VCaP (cell line): ENCODE measurements at regions not wholly inside any gene's neighbourhood (a gene's known extent, or its start where the extent isn't known, plus 50 kb on each side); places are given as distances from the start of the nearest gene placed in this dataset.

ENCODE experiments used
- H3K27ac ChIP-seq: fragments of 450-650 bp; 2 replicates; pipeline ENCODE4 v1.5.1; 2017
- CTCF ChIP-seq: fragments of 450-650 bp; conservative IDR thresholded peaks from 2 replicates; pipeline ENCODE4 v1.5.1; 2017; ENCODE audit warnings: mild to moderate bottlenecking, moderate library complexity

- TF ChIP-seq CTCF = no peak
- no peak overlapping the region for H3K27ac ChIP-seq
Measured at GRCh38 chr12:67562513-67563287, 85.8 kb upstream of the DYRK2 start.

- H3K27ac ChIP-seq = no peak overlapping the region
- no peak for TF ChIP-seq CTCF
Measured at GRCh38 chr12:67568055-67568454, 80.5 kb upstream of the DYRK2 start.

- TF ChIP-seq CTCF = no peak
- H3K27ac ChIP-seq = no peak overlapping the region
Measured at GRCh38 chr12:67572492-67572891, 76.1 kb upstream of the DYRK2 start.

GRCh38 chr12:67573566-67573965 is 75.0 kb upstream of the DYRK2 start:
- H3K27ac ChIP-seq = no peak overlapping the region
- no peak for TF ChIP-seq CTCF

GRCh38 chr12:67578976-67579661 is 69.4 kb upstream of the DYRK2 start:
- TF ChIP-seq CTCF = no peak
- no peak overlapping the region for H3K27ac ChIP-seq

- H3K27ac ChIP-seq = no peak overlapping the region
- no peak for TF ChIP-seq CTCF
Measured at GRCh38 chr12:67579662-67580003, 68.9 kb upstream of the DYRK2 start.

GRCh38 chr12:67582238-67582834 is 66.2 kb upstream of the DYRK2 start:
- no peak overlapping the region for H3K27ac ChIP-seq
- no peak for TF ChIP-seq CTCF
